ENCODE measurements at regions not wholly inside any gene's neighbourhood (a gene's known extent, or its start where the extent isn't known, plus 50 kb on each side); places are given as distances from the start of the nearest gene placed in this dataset.

- ATAC-seq, result no peak
- no peak for TF ChIP-seq ZNF70 (CRISPR knock-in tag; IDR thresholded peaks at IDR 0.05)
- TF ChIP-seq ZNF565 (CRISPR knock-in tag; conservative IDR thresholded peaks at IDR 0.05; ENCODE audit: low read depth), result no peak
- TF ChIP-seq ZC3H10 (CRISPR knock-in tag; IDR thresholded peaks at IDR 0.05), result no peak
- no peak for TF ChIP-seq CREB5 (CRISPR knock-in tag; IDR thresholded peaks at IDR 0.05; ENCODE audit: low read depth)
- no peak for TF ChIP-seq OSR1 (CRISPR knock-in tag; IDR thresholded peaks at IDR 0.05)
- no peak for TF ChIP-seq TCF4 (CRISPR knock-in tag; IDR thresholded peaks at IDR 0.05; ENCODE audit: borderline replicate concordance)
- no peak for TF ChIP-seq PPARA (CRISPR knock-in tag; IDR thresholded peaks at IDR 0.05; ENCODE audit: borderline replicate concordance)
- no peak for TF ChIP-seq CSDC2 (CRISPR knock-in tag; IDR thresholded peaks at IDR 0.05)
- TF ChIP-seq ARNTL (CRISPR knock-in tag; IDR thresholded peaks at IDR 0.05; ENCODE audit: borderline replicate concordance, low read depth), result no peak
- TF ChIP-seq POU6F1 (CRISPR knock-in tag; IDR thresholded peaks at IDR 0.05; ENCODE audit: borderline replicate concordance, low read depth), result no peak
- no peak for TF ChIP-seq TOX (CRISPR knock-in tag; IDR thresholded peaks at IDR 0.05; ENCODE audit: borderline replicate concordance)
- no peak for TF ChIP-seq TSHZ2 (CRISPR knock-in tag; IDR thresholded peaks at IDR 0.05)
- no peak for TF ChIP-seq ZFP3 (CRISPR knock-in tag; IDR thresholded peaks at IDR 0.05)
- TF ChIP-seq ZFP30 (CRISPR knock-in tag; IDR thresholded peaks at IDR 0.05), result no peak
- TF ChIP-seq CSRNP3 (CRISPR knock-in tag; IDR thresholded peaks at IDR 0.05), result no peak
- no peak for TF ChIP-seq RARB (CRISPR knock-in tag; IDR thresholded peaks at IDR 0.05)
These were observed 335.1 kb upstream of the DMAC1 start for GRCh38 chr9:8134635-8135034.

- TF ChIP-seq TCF4 (CRISPR knock-in tag; IDR thresholded peaks at IDR 0.05; ENCODE audit: borderline replicate concordance) (no peak), GLIS3 (CRISPR knock-in tag; IDR thresholded peaks at IDR 0.05) (no peak)
- no peak for ATAC-seq
These were observed 334.0 kb upstream of the DMAC1 start for GRCh38 chr9:8133606-8134005.

- TF ChIP-seq OSR1 (CRISPR knock-in tag; IDR thresholded peaks at IDR 0.05) (no peak), ZFP30 (CRISPR knock-in tag; IDR thresholded peaks at IDR 0.05) (no peak), ZFP3 (CRISPR knock-in tag; IDR thresholded peaks at IDR 0.05) (no peak), ISL1 (CRISPR knock-in tag; IDR thresholded peaks at IDR 0.05) (no peak)
- no peak for ATAC-seq
These were observed 316.0 kb upstream of the DMAC1 start for GRCh38 chr9:8115570-8115969.

- ATAC-seq, result no peak
- TF ChIP-seq CREB5 (CRISPR knock-in tag; IDR thresholded peaks at IDR 0.05; ENCODE audit: low read depth) (no peak), PATZ1 (CRISPR knock-in tag; IDR thresholded peaks at IDR 0.05; ENCODE audit: borderline replicate concordance) (no peak), POU6F1 (CRISPR knock-in tag; IDR thresholded peaks at IDR 0.05; ENCODE audit: borderline replicate concordance, low read depth) (no peak), TSHZ2 (CRISPR knock-in tag; IDR thresholded peaks at IDR 0.05) (no peak), TCF4 (CRISPR knock-in tag; IDR thresholded peaks at IDR 0.05; ENCODE audit: borderline replicate concordance) (no peak), RARB (CRISPR knock-in tag; IDR thresholded peaks at IDR 0.05) (no peak), ZFP30 (CRISPR knock-in tag; IDR thresholded peaks at IDR 0.05) (no peak), ARNTL (CRISPR knock-in tag; IDR thresholded peaks at IDR 0.05; ENCODE audit: borderline replicate concordance, low read depth) (no peak), OSR1 (CRISPR knock-in tag; IDR thresholded peaks at IDR 0.05) (no peak)
These were observed 315.2 kb upstream of the DMAC1 start for GRCh38 chr9:8114826-8115225.

All from SK-N-SH treated with all-trans-retinoic acid at 6 μM for 48 hours (cell line).